ENCODE measurements at regions not wholly inside any gene's neighbourhood (a gene's known extent, or its start where the extent isn't known, plus 50 kb on each side); places are given as distances from the start of the nearest gene placed in this dataset.

DNA sequence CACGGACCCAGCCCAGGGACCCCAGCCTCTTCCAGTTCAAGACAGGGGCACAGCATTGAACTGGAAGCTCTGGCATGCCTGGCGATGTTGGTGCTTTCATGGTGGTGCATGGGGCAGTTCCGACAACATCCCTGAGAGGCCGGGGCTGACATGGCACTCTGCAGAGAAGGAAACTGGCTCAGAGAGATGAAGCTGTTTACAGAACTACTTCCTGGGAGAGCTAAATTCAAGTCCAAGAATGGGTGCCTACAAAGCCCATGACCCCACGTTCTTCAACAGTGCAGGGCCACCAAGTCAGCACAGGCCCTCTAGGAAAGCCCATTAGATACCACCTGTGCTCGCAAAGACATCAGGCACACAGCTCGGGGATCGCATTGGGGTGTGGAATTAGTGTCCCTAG, 470.9 kb upstream of the MGMT start:
- TF ChIP-seq REST (IDR thresholded peaks at IDR 0.05; ENCODE audit: low read depth): no peak
- TF ChIP-seq CTCF (IDR thresholded peaks at IDR 0.05 in 2 of 3, conservative IDR thresholded peaks at IDR 0.05 in 1 of 3; ENCODE audit: borderline replicate concordance in 1 of 3, insufficient read depth in 1 of 3, low read depth in 2 of 3, low read length in 2 of 3): no peak
- TF ChIP-seq POLR2A (IDR thresholded peaks at IDR 0.05; ENCODE audit: borderline replicate concordance, extremely low read depth, insufficient read depth, insufficient read length): no peak
- TF ChIP-seq SP1 (IDR thresholded peaks at IDR 0.05; ENCODE audit: low read depth): no peak
- no peak for TF ChIP-seq ZNF274 (IDR thresholded peaks at IDR 0.05; ENCODE audit: low read depth, low read length)
- TF ChIP-seq ZFX (IDR thresholded peaks at IDR 0.05): no peak
- TF ChIP-seq, protein P1, sequence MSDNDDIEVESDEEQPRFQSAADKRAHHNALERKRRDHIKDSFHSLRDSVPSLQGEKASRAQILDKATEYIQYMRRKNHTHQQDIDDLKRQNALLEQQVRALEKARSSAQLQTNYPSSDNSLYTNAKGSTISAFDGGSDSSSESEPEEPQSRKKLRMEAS (IDR thresholded peaks at IDR 0.05): no peak
- no peak for TF ChIP-seq POLR2AphosphoS5 (IDR thresholded peaks at IDR 0.05; ENCODE audit: low read depth, low read length)
- TF ChIP-seq SIN3A (IDR thresholded peaks at IDR 0.05; ENCODE audit: low read depth): no peak
- TF ChIP-seq ATF3 (IDR thresholded peaks at IDR 0.05): no peak
- TF ChIP-seq RAD21 (IDR thresholded peaks at IDR 0.05; ENCODE audit: low read depth): no peak
